ENCODE measurements at regions not wholly inside any gene's neighbourhood (a gene's known extent, or its start where the extent isn't known, plus 50 kb on each side); places are given as distances from the start of the nearest gene placed in this dataset.

- no peak overlapping the region for H3K9ac ChIP-seq (ENCODE audit: low read length)
- no peak overlapping the region for H4K91ac ChIP-seq (ENCODE audit: low read depth, low read length)
- no peak overlapping the region for H3K14ac ChIP-seq (ENCODE audit: low read length)
- H2BK5ac ChIP-seq (ENCODE audit: low read depth, low read length, poor library complexity): no peak overlapping the region
- WGBS (ENCODE audit: extremely low coverage, insufficient coverage, insufficient read length): no CpG with 5 or more reads among the region's 1 CpG
- H3K9me3 ChIP-seq (ENCODE audit: insufficient read depth, low read depth, low read length): no peaks in the 10 kb centered on the region
- no peak overlapping the region for H2AFZ ChIP-seq (ENCODE audit: insufficient read depth, low read length, poor library complexity)
- no peak for DNase-seq
- no peak overlapping the region for H3K18ac ChIP-seq (ENCODE audit: low read length)
- H3K27ac ChIP-seq (ENCODE audit: low read depth, low read length): no peak overlapping the region
- H3K4me1 ChIP-seq (ENCODE audit: control insufficient read depth in 1 of 2, insufficient read depth in 2 of 2, low read length in 2 of 2): no peaks in the 10 kb centered on the region
- H2AK5ac ChIP-seq (ENCODE audit: low read length): no peak overlapping the region
- H3K36me3 ChIP-seq (ENCODE audit: control insufficient read depth in 1 of 2, insufficient read depth in 2 of 2, low read length in 2 of 2): no peaks in the 10 kb centered on the region
- H4K8ac ChIP-seq (ENCODE audit: low read depth, low read length): no peak overlapping the region
- no peaks in the 10 kb centered on the region for H3K27me3 ChIP-seq (ENCODE audit: insufficient read depth, low read length)
- no peak overlapping the region for H4K12ac ChIP-seq (ENCODE audit: low read depth, low read length)
- H3K23ac ChIP-seq (ENCODE audit: low read length): no peak overlapping the region
- no peak overlapping the region for H3K4ac ChIP-seq (ENCODE audit: low read depth, low read length)
- no peak overlapping the region for H2BK12ac ChIP-seq (ENCODE audit: low read length)
- no peak overlapping the region for H3K4me3 ChIP-seq (ENCODE audit: low read depth, low read length)
- H2BK120ac ChIP-seq (ENCODE audit: insufficient read depth, low read length, poor library complexity): no peak overlapping the region
- H3K4me2 ChIP-seq (ENCODE audit: low read length): no peak overlapping the region
- H3K79me1 ChIP-seq (ENCODE audit: low read length): no peaks in the 10 kb centered on the region
- no peaks in the 10 kb centered on the region for H3K79me2 ChIP-seq (ENCODE audit: control insufficient read depth, insufficient read depth, low read length, poor library complexity)
Measured at GRCh38 chr7:46424934-46425333, 503.9 kb upstream of the IGFBP3 start.

DNA sequence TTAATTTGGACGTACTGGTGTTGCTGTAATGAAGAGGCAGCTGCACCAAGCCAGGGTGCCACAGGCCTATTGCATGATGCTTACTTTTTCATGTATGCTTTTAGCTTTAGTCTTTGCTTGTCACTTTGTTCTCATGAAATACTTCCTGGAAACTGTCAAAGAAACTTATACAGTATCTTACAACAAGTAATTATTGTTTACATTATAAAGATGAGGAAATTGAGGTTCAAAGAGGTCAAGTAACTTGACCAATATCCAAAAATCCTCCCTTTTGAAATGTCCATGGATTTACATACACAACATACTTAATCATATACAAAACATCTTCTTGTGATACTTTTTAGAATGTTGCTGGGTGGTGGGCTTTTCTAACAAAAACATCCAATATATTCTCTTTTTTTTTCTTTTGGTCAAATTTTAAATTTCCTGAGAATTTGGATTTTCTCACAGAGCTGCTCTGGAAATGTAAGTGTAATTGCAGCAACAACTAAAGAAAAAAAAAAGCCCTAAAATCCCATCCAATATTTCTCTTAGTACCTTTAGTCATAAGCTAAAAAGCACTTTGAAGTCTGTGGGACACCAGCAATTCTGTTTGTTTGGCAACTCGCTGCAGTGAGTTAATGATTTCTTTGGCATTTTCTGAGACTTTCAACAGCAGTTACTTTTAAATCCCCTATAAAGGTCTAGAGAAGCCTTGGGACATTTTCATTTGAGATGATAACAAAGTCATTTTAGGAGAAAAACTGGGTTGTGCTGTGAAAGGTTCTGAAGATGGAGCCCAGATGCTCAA is 500.6 kb upstream of the IGFBP3 start:
- no peak overlapping the region for H3K23ac ChIP-seq (ENCODE audit: low read length)
- no peak overlapping the region for H2AK5ac ChIP-seq (ENCODE audit: low read length)
- no peak overlapping the region for H3K14ac ChIP-seq (ENCODE audit: low read length)
- H3K27me3 ChIP-seq (ENCODE audit: insufficient read depth, low read length): no peaks in the 10 kb centered on the region
- H3K79me1 ChIP-seq (ENCODE audit: low read length): no peaks in the 10 kb centered on the region
- H3K9ac ChIP-seq (ENCODE audit: low read length): no peak overlapping the region
- H2AFZ ChIP-seq (ENCODE audit: insufficient read depth, low read length, poor library complexity): no peak overlapping the region
- H3K9me3 ChIP-seq (ENCODE audit: insufficient read depth, low read depth, low read length): no peaks in the 10 kb centered on the region
- no peak overlapping the region for H2BK12ac ChIP-seq (ENCODE audit: low read length)
- H3K18ac ChIP-seq (ENCODE audit: low read length): no peak overlapping the region
- H4K91ac ChIP-seq (ENCODE audit: low read depth, low read length): no peak overlapping the region
- H3K27ac ChIP-seq (ENCODE audit: low read depth, low read length): no peak overlapping the region
- H3K4me1 ChIP-seq (ENCODE audit: control insufficient read depth in 1 of 2, insufficient read depth in 2 of 2, low read length in 2 of 2): no peaks in the 10 kb centered on the region
- H4K8ac ChIP-seq (ENCODE audit: low read depth, low read length): no peak overlapping the region
- no peak overlapping the region for H3K4ac ChIP-seq (ENCODE audit: low read depth, low read length)
- no peaks in the 10 kb centered on the region for H3K36me3 ChIP-seq (ENCODE audit: control insufficient read depth in 1 of 2, insufficient read depth in 2 of 2, low read length in 2 of 2)
- no peak overlapping the region for H2BK5ac ChIP-seq (ENCODE audit: low read depth, low read length, poor library complexity)
- H3K79me2 ChIP-seq (ENCODE audit: control insufficient read depth, insufficient read depth, low read length, poor library complexity): no peaks in the 10 kb centered on the region
- WGBS (ENCODE audit: extremely low coverage, insufficient coverage, insufficient read length): no CpG with 5 or more reads among the region's 2 CpGs
- H3K4me3 ChIP-seq (ENCODE audit: low read depth, low read length): no peak overlapping the region
- no peak for DNase-seq
- H4K12ac ChIP-seq (ENCODE audit: low read depth, low read length): no peak overlapping the region
- no peak overlapping the region for H2BK120ac ChIP-seq (ENCODE audit: insufficient read depth, low read length, poor library complexity)
- H3K4me2 ChIP-seq (ENCODE audit: low read length): no peak overlapping the region

DNA sequence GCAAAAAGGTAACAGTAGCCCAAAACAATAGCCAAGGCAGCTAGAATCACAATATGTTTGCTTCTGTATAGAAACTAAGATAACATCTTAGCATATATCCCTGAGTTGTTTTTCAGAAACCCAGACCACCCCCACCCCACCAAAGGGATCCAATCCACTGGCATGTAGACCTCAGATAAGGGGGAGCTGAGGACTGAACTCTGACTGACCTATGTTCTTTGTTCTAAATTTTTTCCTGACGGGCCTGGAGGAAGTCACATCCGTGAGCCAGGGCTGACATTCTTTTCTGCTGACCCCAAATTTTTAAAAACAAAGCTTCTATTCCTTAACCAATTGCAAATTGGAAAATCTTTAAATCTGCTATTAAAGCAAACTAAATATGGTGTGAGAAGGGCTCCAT is 493.9 kb upstream of the IGFBP3 start:
- peak overlapping the region; percentile 20 for H3K4me2 ChIP-seq (ENCODE audit: low read length)
- no peak overlapping the region for H3K14ac ChIP-seq (ENCODE audit: low read length)
- no peaks in the 10 kb centered on the region for H3K9me3 ChIP-seq (ENCODE audit: insufficient read depth, low read depth, low read length)
- H3K4me1 ChIP-seq (ENCODE audit: control insufficient read depth in 1 of 2, insufficient read depth in 2 of 2, low read length in 2 of 2): peaks cover 0 to 4% of the 10 kb centered on the region in 2 experiments
- no peak overlapping the region for H2AK5ac ChIP-seq (ENCODE audit: low read length)
- H4K8ac ChIP-seq (ENCODE audit: low read depth, low read length): no peak overlapping the region
- H3K18ac ChIP-seq (ENCODE audit: low read length): no peak overlapping the region
- no peak overlapping the region for H3K4me3 ChIP-seq (ENCODE audit: low read depth, low read length)
- no peak overlapping the region for H3K4ac ChIP-seq (ENCODE audit: low read depth, low read length)
- no peak overlapping the region for H3K9ac ChIP-seq (ENCODE audit: low read length)
- no peak overlapping the region for H2BK5ac ChIP-seq (ENCODE audit: low read depth, low read length, poor library complexity)
- no peaks in the 10 kb centered on the region for H3K79me1 ChIP-seq (ENCODE audit: low read length)
- H4K12ac ChIP-seq (ENCODE audit: low read depth, low read length): no peak overlapping the region
- H2AFZ ChIP-seq (ENCODE audit: insufficient read depth, low read length, poor library complexity): no peak overlapping the region
- no peak for DNase-seq
- no peaks in the 10 kb centered on the region for H3K79me2 ChIP-seq (ENCODE audit: control insufficient read depth, insufficient read depth, low read length, poor library complexity)
- no peaks in the 10 kb centered on the region for H3K27me3 ChIP-seq (ENCODE audit: insufficient read depth, low read length)
- H4K91ac ChIP-seq (ENCODE audit: low read depth, low read length): no peak overlapping the region
- no CpG with 5 or more reads among the region's 2 CpGs for WGBS (ENCODE audit: extremely low coverage, insufficient coverage, insufficient read length)
- H3K23ac ChIP-seq (ENCODE audit: low read length): no peak overlapping the region
- H2BK120ac ChIP-seq (ENCODE audit: insufficient read depth, low read length, poor library complexity): no peak overlapping the region
- no peak overlapping the region for H2BK12ac ChIP-seq (ENCODE audit: low read length)
- no peaks in the 10 kb centered on the region for H3K36me3 ChIP-seq (ENCODE audit: control insufficient read depth in 1 of 2, insufficient read depth in 2 of 2, low read length in 2 of 2)
- H3K27ac ChIP-seq (ENCODE audit: low read depth, low read length): no peak overlapping the region

GRCh38 chr7:46411236-46411635 is 490.2 kb upstream of the IGFBP3 start:
- no peaks in the 10 kb centered on the region for H3K9me3 ChIP-seq (ENCODE audit: insufficient read depth, low read depth, low read length)
- no peaks in the 10 kb centered on the region for H3K27me3 ChIP-seq (ENCODE audit: insufficient read depth, low read length)
- no peak overlapping the region for H2AFZ ChIP-seq (ENCODE audit: insufficient read depth, low read length, poor library complexity)
- H3K36me3 ChIP-seq (ENCODE audit: control insufficient read depth in 1 of 2, insufficient read depth in 2 of 2, low read length in 2 of 2): no peaks in the 10 kb centered on the region
- no peak overlapping the region for H4K12ac ChIP-seq (ENCODE audit: low read depth, low read length)
- H4K8ac ChIP-seq (ENCODE audit: low read depth, low read length): no peak overlapping the region
- no peak overlapping the region for H3K23ac ChIP-seq (ENCODE audit: low read length)
- H3K4me3 ChIP-seq (ENCODE audit: low read depth, low read length): no peak overlapping the region
- peaks cover 0 to 4% of the 10 kb centered on the region in 2 experiments for H3K4me1 ChIP-seq (ENCODE audit: control insufficient read depth in 1 of 2, insufficient read depth in 2 of 2, low read length in 2 of 2)
- no peak overlapping the region for H3K14ac ChIP-seq (ENCODE audit: low read length)
- no peak overlapping the region for H3K4ac ChIP-seq (ENCODE audit: low read depth, low read length)
- H2AK5ac ChIP-seq (ENCODE audit: low read length): no peak overlapping the region
- H3K4me2 ChIP-seq (ENCODE audit: low read length): no peak overlapping the region
- no peak overlapping the region for H2BK5ac ChIP-seq (ENCODE audit: low read depth, low read length, poor library complexity)
- no peaks in the 10 kb centered on the region for H3K79me2 ChIP-seq (ENCODE audit: control insufficient read depth, insufficient read depth, low read length, poor library complexity)
- H3K79me1 ChIP-seq (ENCODE audit: low read length): no peaks in the 10 kb centered on the region
- no peak overlapping the region for H3K9ac ChIP-seq (ENCODE audit: low read length)
- H3K27ac ChIP-seq (ENCODE audit: low read depth, low read length): no peak overlapping the region
- H2BK120ac ChIP-seq (ENCODE audit: insufficient read depth, low read length, poor library complexity): no peak overlapping the region
- H4K91ac ChIP-seq (ENCODE audit: low read depth, low read length): no peak overlapping the region
- no peak for DNase-seq
- no peak overlapping the region for H2BK12ac ChIP-seq (ENCODE audit: low read length)
- no peak overlapping the region for H3K18ac ChIP-seq (ENCODE audit: low read length)
